DOHH2 (cell line): ENCODE measurements at regions not wholly inside any gene's neighbourhood (a gene's known extent, or its start where the extent isn't known, plus 50 kb on each side); places are given as distances from the start of the nearest gene placed in this dataset.

Experiments used
- EZH2phosphoT487 ChIP-seq: fragments of 200-600 bp; sonication (generic); IDR thresholded peaks from 2 replicates; pipeline ENCODE4 v1.6.1; 2017; ENCODE audit warnings: borderline replicate concordance, mild to moderate bottlenecking, antibody characterized with exemption, low read length, moderate library complexity, mixed read lengths
- TF ChIP-seq, protein P1 (sequence below): fragments of 200-600 bp; sonication (generic); IDR thresholded peaks from one replicate; pipeline ENCODE4 v1.5.1; 2014; ENCODE audit warnings: antibody characterized with exemption, mild to moderate bottlenecking, low read depth, low read length; ENCODE audit not compliant: poor library complexity, severe bottlenecking

DNA sequence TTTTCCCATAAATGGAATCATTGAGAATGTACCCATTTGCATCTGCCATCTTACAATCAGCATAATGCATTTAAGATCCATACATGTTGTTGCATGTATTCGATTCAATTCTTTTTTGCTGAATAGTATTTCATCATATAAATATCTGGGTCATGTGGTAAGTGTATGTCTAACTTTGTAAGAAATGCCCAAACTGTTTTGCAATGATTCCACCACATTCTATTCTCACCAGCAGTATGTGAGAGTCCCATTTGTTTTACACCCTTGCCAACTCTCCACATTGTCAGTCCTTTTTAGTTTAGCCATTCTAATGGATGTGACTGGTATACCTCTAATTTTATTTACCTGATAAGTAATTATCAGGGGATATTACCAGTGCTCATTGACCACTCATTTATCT is 115.8 kb upstream of the PBX1 start:
- TF ChIP-seq, protein P1, sequence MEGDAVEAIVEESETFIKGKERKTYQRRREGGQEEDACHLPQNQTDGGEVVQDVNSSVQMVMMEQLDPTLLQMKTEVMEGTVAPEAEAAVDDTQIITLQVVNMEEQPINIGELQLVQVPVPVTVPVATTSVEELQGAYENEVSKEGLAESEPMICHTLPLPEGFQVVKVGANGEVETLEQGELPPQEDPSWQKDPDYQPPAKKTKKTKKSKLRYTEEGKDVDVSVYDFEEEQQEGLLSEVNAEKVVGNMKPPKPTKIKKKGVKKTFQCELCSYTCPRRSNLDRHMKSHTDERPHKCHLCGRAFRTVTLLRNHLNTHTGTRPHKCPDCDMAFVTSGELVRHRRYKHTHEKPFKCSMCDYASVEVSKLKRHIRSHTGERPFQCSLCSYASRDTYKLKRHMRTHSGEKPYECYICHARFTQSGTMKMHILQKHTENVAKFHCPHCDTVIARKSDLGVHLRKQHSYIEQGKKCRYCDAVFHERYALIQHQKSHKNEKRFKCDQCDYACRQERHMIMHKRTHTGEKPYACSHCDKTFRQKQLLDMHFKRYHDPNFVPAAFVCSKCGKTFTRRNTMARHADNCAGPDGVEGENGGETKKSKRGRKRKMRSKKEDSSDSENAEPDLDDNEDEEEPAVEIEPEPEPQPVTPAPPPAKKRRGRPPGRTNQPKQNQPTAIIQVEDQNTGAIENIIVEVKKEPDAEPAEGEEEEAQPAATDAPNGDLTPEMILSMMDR, result no peak
- no peak for TF ChIP-seq EZH2phosphoT487
